Mammary epithelial cell (primary cell): ENCODE measurements at regions not wholly inside any gene's neighbourhood (a gene's known extent, or its start where the extent isn't known, plus 50 kb on each side); places are given as distances from the start of the nearest gene placed in this dataset.

Source experiments
- EZH2 ChIP-seq: IDR thresholded peaks from 2 replicates; pipeline ENCODE4 v1.6.1; 2012; ENCODE audit warnings: low read length, inconsistent platforms, borderline replicate concordance
- TF ChIP-seq, protein P1 (sequence below), 2 donors: IDR thresholded peaks in 1 of 2; conservative IDR thresholded peaks in 1 of 2; 2 replicates each; pipeline ENCODE4 v1.5.1; 2011 to 2012; ENCODE audit warnings: inconsistent platforms in 2 of 2, low read length in 2 of 2, mild to moderate bottlenecking in 2 of 2, control low read depth in 1 of 2, low read depth in 1 of 2; ENCODE audit not compliant: insufficient read depth in 1 of 2; ENCODE audit errors: extremely low read depth in 1 of 2

DNA sequence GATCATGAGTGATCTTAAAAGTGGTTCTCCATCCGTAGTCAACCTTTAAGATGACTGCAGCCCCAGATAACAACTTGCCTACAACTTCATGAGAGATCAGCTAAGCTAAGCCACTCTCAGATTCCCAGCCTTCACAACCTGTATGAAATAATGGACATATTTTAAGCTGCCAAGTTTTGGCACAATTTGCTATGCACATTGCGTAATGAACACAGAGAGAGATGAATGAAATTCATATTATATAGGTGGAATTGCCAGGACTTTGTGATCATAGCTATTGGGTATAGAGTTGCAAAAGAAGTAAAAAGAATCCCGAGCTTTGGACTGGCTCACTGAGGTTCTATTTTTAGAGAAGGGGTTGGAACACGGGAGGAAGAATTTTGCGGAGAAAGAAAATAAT is 59.1 kb upstream of the EGLN3 start:
- TF ChIP-seq, protein P1, sequence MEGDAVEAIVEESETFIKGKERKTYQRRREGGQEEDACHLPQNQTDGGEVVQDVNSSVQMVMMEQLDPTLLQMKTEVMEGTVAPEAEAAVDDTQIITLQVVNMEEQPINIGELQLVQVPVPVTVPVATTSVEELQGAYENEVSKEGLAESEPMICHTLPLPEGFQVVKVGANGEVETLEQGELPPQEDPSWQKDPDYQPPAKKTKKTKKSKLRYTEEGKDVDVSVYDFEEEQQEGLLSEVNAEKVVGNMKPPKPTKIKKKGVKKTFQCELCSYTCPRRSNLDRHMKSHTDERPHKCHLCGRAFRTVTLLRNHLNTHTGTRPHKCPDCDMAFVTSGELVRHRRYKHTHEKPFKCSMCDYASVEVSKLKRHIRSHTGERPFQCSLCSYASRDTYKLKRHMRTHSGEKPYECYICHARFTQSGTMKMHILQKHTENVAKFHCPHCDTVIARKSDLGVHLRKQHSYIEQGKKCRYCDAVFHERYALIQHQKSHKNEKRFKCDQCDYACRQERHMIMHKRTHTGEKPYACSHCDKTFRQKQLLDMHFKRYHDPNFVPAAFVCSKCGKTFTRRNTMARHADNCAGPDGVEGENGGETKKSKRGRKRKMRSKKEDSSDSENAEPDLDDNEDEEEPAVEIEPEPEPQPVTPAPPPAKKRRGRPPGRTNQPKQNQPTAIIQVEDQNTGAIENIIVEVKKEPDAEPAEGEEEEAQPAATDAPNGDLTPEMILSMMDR (conservative IDR thresholded peaks at IDR 0.05 in 1 of 2, IDR thresholded peaks at IDR 0.05 in 1 of 2; ENCODE audit: extremely low read depth in 1 of 2, insufficient read depth in 1 of 2, low read depth in 1 of 2, low read length in 2 of 2): no peak
- no peak for TF ChIP-seq EZH2
